K562 (cell line): ENCODE measurements at regions not wholly inside any gene's neighbourhood (a gene's known extent, or its start where the extent isn't known, plus 50 kb on each side); places are given as distances from the start of the nearest gene placed in this dataset.

Experiments used
- ATAC-seq: fragments of 200-7000 bp; cut with Tn5 transposase; 3 replicates; pipeline ENCODE4 v1.9.1; 2020; ENCODE audit warnings: moderate library complexity
- BruUV-seq: library from RNA; stranded (reverse); fragments of 400-500 nt; replicated peaks from 2 replicates; lab custom pipeline; 2021; lab: Mats Ljungman, UMichigan
- CTCF ChIA-PET: fragments of 300-600 bp; formaldehyde crosslinking; extraction: SDS; loops from one replicate; lab custom pipeline; 2021; ENCODE audit warnings: low intra/inter-chr PET ratio; lab: Yijun Ruan, JAX
- POLR2A ChIA-PET: fragments of 300-600, 350-650 bp; sonication (Branson Sonifier 250); formaldehyde crosslinking; extraction: SDS; loops from one replicate; lab custom pipeline; 2021; ENCODE audit warnings: antibody characterized with exemption, inconsistent platforms; lab: Yijun Ruan, JAX
- DNase-seq, 4 experiments: peaks; one replicate each; pipeline versions ENCODE4 v3.0.0 to v3.0.0-alpha.2; 2011 to 2018; ENCODE audit warnings: low spot score in 3 of 4, mixed read lengths in 3 of 4; ENCODE audit errors: extremely low read depth in 1 of 4
- FAIRE-seq: peaks from 2 replicates; lab custom pipeline; 2011; peaks lifted over from hg19 to GRCh38; lab: Jason Lieb, UNC
- H2AFZ ChIP-seq: 2 replicates; pipeline ENCODE4 v1.6.0; 2011; ENCODE audit warnings: low read depth, low read length, control low read depth, inconsistent platforms
- H3K27ac ChIP-seq: fragments of 200-600 bp; 3 replicates; pipeline ENCODE4 v1.8.0; 2011; ENCODE audit warnings: low read depth, mild to moderate bottlenecking, control low read depth, inconsistent platforms, low read length, moderate library complexity, mixed read lengths; ENCODE audit errors: extremely low read depth
- H3K27me3 ChIP-seq, 2 experiments: fragments of 300-600 bp in 1 of 2; 2 replicates in 1 of 2; 3 replicates in 1 of 2; pipeline versions ENCODE4 v1.6.0 to v1.8.0; 2011; ENCODE audit warnings: inconsistent platforms in 2 of 2, low read length in 2 of 2, mild to moderate bottlenecking in 1 of 2, mixed read lengths in 1 of 2, moderate library complexity in 1 of 2; ENCODE audit not compliant: control insufficient read depth in 2 of 2, insufficient read depth in 2 of 2
- H3K36me3 ChIP-seq: fragments of 300-600 bp; 3 replicates; pipeline ENCODE4 v1.8.0; 2011; ENCODE audit warnings: mild to moderate bottlenecking, low read length, inconsistent platforms; ENCODE audit not compliant: control insufficient read depth, insufficient read depth
- H3K4me1 ChIP-seq, 2 experiments: fragments of 200-600 bp in 1 of 2; replicated peaks in 1 of 2; 2 replicates in 1 of 2; 3 replicates in 1 of 2; pipeline versions ENCODE4 v1.5.1 to v1.8.0; 2011; ENCODE audit warnings: inconsistent platforms in 2 of 2, low read length in 2 of 2, mild to moderate bottlenecking in 1 of 2, mixed read lengths in 1 of 2, moderate library complexity in 1 of 2; ENCODE audit not compliant: control insufficient read depth in 2 of 2, insufficient read depth in 2 of 2
- H3K4me2 ChIP-seq: 2 replicates; pipeline ENCODE4 v1.6.1; 2011; ENCODE audit warnings: low read length, control low read depth, inconsistent platforms, mixed read lengths; ENCODE audit not compliant: insufficient read depth
- H3K4me3 ChIP-seq: fragments of 200-600 bp; sonication (generic), shearing (Covaris generic); 2 replicates; pipeline ENCODE4 v1.5.1; 2016; ENCODE audit warnings: control low read depth, inconsistent platforms
- H3K79me2 ChIP-seq: fragments of 200-600 bp; 3 replicates; pipeline ENCODE4 v1.8.0; 2011; ENCODE audit warnings: low read length, inconsistent platforms; ENCODE audit not compliant: control insufficient read depth, insufficient read depth
- H3K9ac ChIP-seq, 2 experiments: 2 replicates each; pipeline versions ENCODE4 v1.6.0 to v1.6.1; 2011; ENCODE audit warnings: low read depth in 2 of 2, low read length in 2 of 2, control low read depth in 1 of 2, inconsistent platforms in 1 of 2, mild to moderate bottlenecking in 1 of 2, mixed read lengths in 1 of 2; ENCODE audit not compliant: insufficient read depth in 1 of 2
- H3K9me1 ChIP-seq: one replicate; pipeline ENCODE4 v1.6.0; 2011; ENCODE audit warnings: inconsistent platforms, mild to moderate bottlenecking, low read length, moderate library complexity; ENCODE audit not compliant: control insufficient read depth, insufficient read depth
- H3K9me3 ChIP-seq: replicated peaks from 2 replicates; pipeline ENCODE4 v1.5.1; 2011; ENCODE audit warnings: low read depth, low read length, inconsistent platforms; ENCODE audit not compliant: control insufficient read depth, insufficient read depth
- H4K20me1 ChIP-seq: replicated peaks from 2 replicates; pipeline ENCODE4 v1.6.1; 2011; ENCODE audit warnings: low read length, inconsistent platforms, mixed read lengths; ENCODE audit not compliant: control insufficient read depth, insufficient read depth
- CSDE1 ChIP-seq, 2 experiments: fragments of 450-650 bp; IDR thresholded peaks; 2 replicates each; pipeline ENCODE4 v1.6.1; 2016; ENCODE audit warnings: mild to moderate bottlenecking in 1 of 2
- DIDO1 ChIP-seq: fragments of 450-650 bp; IDR thresholded peaks from 2 replicates; pipeline ENCODE4 v1.6.1; 2016; ENCODE audit warnings: low read depth, missing biosample characterization, missing genetic modification characterization
- FOS ChIP-seq: IDR thresholded peaks from 3 replicates; pipeline ENCODE4 v1.6.1; 2011; ENCODE audit not compliant: insufficient read length; ENCODE audit errors: extremely low read depth
- FOXJ3 ChIP-seq: sonication (generic); formaldehyde crosslinking; IDR thresholded peaks from 2 replicates; pipeline ENCODE4 v1.4.0; 2020; ENCODE audit warnings: mild to moderate bottlenecking, missing genetic modification reagents
- GTF2A2 ChIP-seq: IDR thresholded peaks from 2 replicates; pipeline ENCODE4 v1.6.1; 2016; ENCODE audit warnings: mild to moderate bottlenecking, missing genetic modification characterization, missing compliant biosample characterization
- HCFC1 ChIP-seq: IDR thresholded peaks from 2 replicates; pipeline ENCODE4 v1.6.1; 2012; ENCODE audit warnings: low read depth, low read length, improper control_type of control experiment
- HMG20A ChIP-seq: fragments of 450-650 bp; formaldehyde crosslinking; conservative IDR thresholded peaks from 2 replicates; pipeline ENCODE4 v1.4.0; 2020; ENCODE audit warnings: mild to moderate bottlenecking, mixed read lengths
- HNRNPUL1 ChIP-seq: fragments of 200-400 bp; formaldehyde crosslinking; IDR thresholded peaks from 2 replicates; pipeline ENCODE4 v1.6.1; 2017; ENCODE audit warnings: low read length
- KLF10 ChIP-seq: fragments of 250-450 bp; sonication (Bioruptor Pico); IDR thresholded peaks from 2 replicates; pipeline ENCODE4 v1.6.1; 2021; ENCODE audit warnings: matching md5 sums
- KLF6 ChIP-seq: fragments of 250-450 bp; sonication (Bioruptor Pico); IDR thresholded peaks from 2 replicates; pipeline ENCODE4 v1.4.0; 2020; ENCODE audit warnings: mild to moderate bottlenecking, moderate library complexity, borderline replicate concordance
- LARP7 ChIP-seq: fragments of 450-650 bp; IDR thresholded peaks from 2 replicates; pipeline ENCODE4 v1.6.1; 2016
- NFXL1 ChIP-seq: fragments of 450-650 bp; formaldehyde crosslinking; IDR thresholded peaks from 2 replicates; pipeline ENCODE4 v1.4.0; 2021; ENCODE audit warnings: mild to moderate bottlenecking
- NRF1 ChIP-seq, 2 experiments: fragments of 450-650 bp; IDR thresholded peaks in 1 of 2; conservative IDR thresholded peaks in 1 of 2; 2 replicates each; pipeline ENCODE4 v1.6.1; 2014; ENCODE audit warnings: mild to moderate bottlenecking in 2 of 2
- SIN3A ChIP-seq, 2 experiments: fragments of 150-350 bp in 1 of 2; IDR thresholded peaks; 2 replicates each; pipeline ENCODE4 v1.6.1; 2011 to 2016; ENCODE audit warnings: borderline replicate concordance in 2 of 2, low read depth in 2 of 2, low read length in 2 of 2, mild to moderate bottlenecking in 2 of 2, moderate library complexity in 2 of 2; ENCODE audit not compliant: control insufficient read depth in 1 of 2
- SMAD1 ChIP-seq: fragments of 150-350 bp; IDR thresholded peaks from 2 replicates; pipeline ENCODE4 v1.6.1; 2014; ENCODE audit warnings: low read length, low read depth; ENCODE audit not compliant: partially characterized antibody
- SMAD2 ChIP-seq: fragments of 150-350 bp; IDR thresholded peaks from 2 replicates; pipeline ENCODE4 v1.6.1; 2014; ENCODE audit warnings: low read depth, mild to moderate bottlenecking, low read length
- SMARCA5 ChIP-seq: fragments of 450-650 bp; IDR thresholded peaks from 2 replicates; pipeline ENCODE4 v1.6.1; 2016
- ZBTB17 ChIP-seq: fragments of 450-650 bp; formaldehyde crosslinking; IDR thresholded peaks from 2 replicates; pipeline ENCODE4 v1.4.0; 2020; ENCODE audit warnings: mild to moderate bottlenecking
- ZHX1 ChIP-seq: fragments of 150-350 bp; conservative IDR thresholded peaks from 2 replicates; pipeline ENCODE4 v1.6.1; 2014; ENCODE audit warnings: low read length
- ZNF354B ChIP-seq: fragments of 250-450 bp; sonication (Bioruptor Pico); IDR thresholded peaks from 2 replicates; pipeline ENCODE4 v1.4.0; 2020
- WGBS: fragments of 100-300 bp; shearing (Covaris generic); methylation state at CpG from one replicate; pipeline ENCODE4 v1.1.6; 2016; ENCODE audit warnings: low coverage, mixed read lengths; ENCODE audit not compliant: insufficient coverage; ENCODE audit errors: missing lambda C conversion rate; 5-methylcytosine and 5-hydroxymethylcytosine counted together
- in situ Hi-C: fragments of 300-500 bp; cut with MboI; formaldehyde crosslinking; loops from 4 replicates; pipeline ENCODE4 v1.15.0; 2018; ENCODE audit warnings: inconsistent platforms, mixed read lengths
- intact Hi-C: fragments of 100-400 bp; cut with micrococcal nuclease; formaldehyde crosslinking; loops from 2 replicates; pipeline ENCODE4 v1.14.2; 2022

GRCh38 chr4:60822986-60823385, 377.1 kb upstream of the ADGRL3 start:
- TF ChIP-seq DIDO1 (tag), result no peak
- TF ChIP-seq ZHX1, result no peak
- no peak for TF ChIP-seq FOS
- no peak for TF ChIP-seq LARP7
- no peak for TF ChIP-seq SMAD2
- no peak for TF ChIP-seq CSDE1 (IDR thresholded peaks at IDR 0.05)
- no peak for TF ChIP-seq NRF1 (conservative IDR thresholded peaks at IDR 0.05 in 1 of 2, IDR thresholded peaks at IDR 0.05 in 1 of 2)
- TF ChIP-seq ZBTB17, result no peak
- TF ChIP-seq HCFC1, result no peak
- no peak for TF ChIP-seq SIN3A (IDR thresholded peaks at IDR 0.05; ENCODE audit: borderline replicate concordance in 2 of 2, control insufficient read depth in 1 of 2, low read depth in 2 of 2, low read length in 2 of 2)
- no peak for TF ChIP-seq FOXJ3 (CRISPR knock-in tag)
- TF ChIP-seq GTF2A2 (tag), result no peak
- TF ChIP-seq NFXL1, result no peak
- no peak for TF ChIP-seq SMAD1
- TF ChIP-seq ZNF354B, result no peak
- no peak for TF ChIP-seq HMG20A (CRISPR knock-in tag)
- no peak for TF ChIP-seq HNRNPUL1
- TF ChIP-seq KLF10 (CRISPR knock-in tag), result no peak
- TF ChIP-seq KLF6, result no peak
- no peak for TF ChIP-seq SMARCA5
- BruUV-seq, result no TSS peak
- Histone ChIP-seq H3K27ac (no peak overlapping the region), H3K9me1 (no peaks in the 10 kb centered on the region), H4K20me1 (no peaks in the 10 kb centered on the region), H3K9me3 (no peaks in the 10 kb centered on the region), H3K9ac (no peak overlapping the region), H3K4me2 (no peak overlapping the region), H3K4me1 (no peaks in the 10 kb centered on the region), H3K4me3 (no peak overlapping the region), H2AFZ (no peak overlapping the region), H3K36me3 (no peaks in the 10 kb centered on the region), H3K79me2 (no peaks in the 10 kb centered on the region), H3K27me3 (no peaks in the 10 kb centered on the region)
- CTCF ChIA-PET, result no interaction called here
- POLR2A ChIA-PET, result no interaction called here
- intact Hi-C loops, result no loop called here
- FAIRE-seq (no peak), DNase-seq (no peak), ATAC-seq (no peak)
- in situ Hi-C loops, result no loop called here
- WGBS, result 0% methylated on average over 2 of the region's 2 CpGs
